PC-3 (cell line): ENCODE measurements at regions not wholly inside any gene's neighbourhood (a gene's known extent, or its start where the extent isn't known, plus 50 kb on each side); places are given as distances from the start of the nearest gene placed in this dataset.

ENCODE experiments used
- ATAC-seq: fragments of 200-7000 bp; cut with Tn5 transposase; 2 replicates; pipeline ENCODE4 v1.9.1; 2020; ENCODE audit warnings: mild to moderate bottlenecking, moderate library complexity
- BruUV-seq: library from RNA; stranded (reverse); fragments of 400-500 nt; replicated peaks from 2 replicates; lab custom pipeline; 2021; lab: Mats Ljungman, UMichigan
- CTCF ChIA-PET: fragments of 300-600 bp; sonication (Branson Sonifier 250); formaldehyde crosslinking; loops from one replicate; lab custom pipeline; 2022; ENCODE audit warnings: antibody characterized with exemption; lab: Charles Lee
- POLR2A ChIA-PET: fragments of 300-600 bp; sonication (Branson Sonifier 250); formaldehyde crosslinking; loops from one replicate; lab custom pipeline; 2022; ENCODE audit warnings: antibody characterized with exemption; ENCODE audit not compliant: unreplicated experiment; lab: Charles Lee
- DNase-seq: peaks from one replicate; pipeline ENCODE4 v3.0.0-alpha.2; 2015
- H2AFZ ChIP-seq: fragments of 300-600 bp; sonication (generic); 2 replicates; pipeline ENCODE4 v1.6.0; 2016; ENCODE audit warnings: antibody characterized with exemption, low read length
- H3F3A ChIP-seq: fragments of 300-600 bp; sonication (generic); one replicate; pipeline ENCODE4 v1.6.0; 2017; ENCODE audit warnings: antibody characterized with exemption, low read length, control low read depth, mild to moderate bottlenecking; ENCODE audit not compliant: unreplicated experiment
- H3K27ac ChIP-seq: fragments of 300-600 bp; sonication (generic); 2 replicates; pipeline ENCODE4 v1.5.1; 2016; ENCODE audit warnings: mild to moderate bottlenecking, low read length
- H3K27me3 ChIP-seq: fragments of 300-600 bp; sonication (generic); 2 replicates; pipeline ENCODE4 v1.6.1; 2016; ENCODE audit warnings: low read length, mixed read lengths
- H3K36me3 ChIP-seq: fragments of 300-600 bp; sonication (generic); 2 replicates; pipeline ENCODE4 v1.6.1; 2016; ENCODE audit warnings: low read depth, mixed run types, low read length, mixed read lengths
- H3K4me1 ChIP-seq: fragments of 300-600 bp; sonication (generic); 2 replicates; pipeline ENCODE4 v1.5.1; 2016; ENCODE audit warnings: low read length; ENCODE audit not compliant: insufficient read depth
- H3K4me2 ChIP-seq: fragments of 300-600 bp; sonication (generic); 2 replicates; pipeline ENCODE4 v1.6.0; 2016; ENCODE audit warnings: low read length
- H3K4me3 ChIP-seq: fragments of 300-600 bp; sonication (generic); 2 replicates; pipeline ENCODE4 v1.5.1; 2016; ENCODE audit warnings: mild to moderate bottlenecking, low read length, mixed read lengths
- H3K79me2 ChIP-seq: fragments of 300-600 bp; sonication (generic); 2 replicates; pipeline ENCODE4 v1.6.1; 2017; ENCODE audit warnings: low read length, mixed read lengths
- H3K9ac ChIP-seq: fragments of 300-600 bp; sonication (generic); 2 replicates; pipeline ENCODE4 v1.6.0; 2016; ENCODE audit warnings: mild to moderate bottlenecking, low read length
- H3K9me2 ChIP-seq: fragments of 300-600 bp; sonication (generic); replicated peaks from 2 replicates; pipeline ENCODE4 v1.6.1; 2016; ENCODE audit warnings: mixed run types, low read length, mixed read lengths
- H3K9me3 ChIP-seq: fragments of 300-600 bp; sonication (generic); 2 replicates; pipeline ENCODE4 v1.6.1; 2016; ENCODE audit warnings: low read length, mixed read lengths
- H4K20me1 ChIP-seq: fragments of 300-600 bp; sonication (generic); 2 replicates; pipeline ENCODE4 v1.6.1; 2016; ENCODE audit warnings: low read length, mixed read lengths
- CTCF ChIP-seq: fragments of 300-600 bp; sonication (generic); conservative IDR thresholded peaks from 2 replicates; pipeline ENCODE4 v1.5.1; 2017; ENCODE audit warnings: antibody characterized with exemption, low read depth, mild to moderate bottlenecking, low read length
- EZH2 ChIP-seq: fragments of 300-600 bp; sonication (generic); IDR thresholded peaks from one replicate; pipeline ENCODE4 v1.6.1; 2017; ENCODE audit warnings: antibody characterized with exemption, mild to moderate bottlenecking, low read length; ENCODE audit not compliant: unreplicated experiment
- EZH2phosphoT487 ChIP-seq: fragments of 300-600 bp; sonication (generic); IDR thresholded peaks from 2 replicates; pipeline ENCODE4 v1.6.1; 2018; ENCODE audit warnings: mild to moderate bottlenecking, antibody characterized with exemption, low read length, borderline replicate concordance
- intact Hi-C: fragments of 100-400 bp; cut with micrococcal nuclease; formaldehyde crosslinking; loops from 2 replicates; pipeline ENCODE4 v1.9.0; 2023

GRCh38 chr5:21680641-21681040 lies 1172.5 kb downstream of the CDH12 start:
- H3K27me3 ChIP-seq, result no peaks in the 10 kb centered on the region
- ATAC-seq (peak; percentile 55), DNase-seq (peak; percentile 75)
- peak overlapping the region; percentile 21; the same call in 1 of the 2 replicates for H3K4me3 ChIP-seq
- no peaks in the 10 kb centered on the region for H3K9me3 ChIP-seq
- peak overlapping the region; percentile 87 for H3K27ac ChIP-seq
- peak overlapping the region; percentile 69 for H3K4me2 ChIP-seq
- no peak overlapping the region for H2AFZ ChIP-seq
- peaks cover 6% of the 10 kb centered on the region for H3F3A ChIP-seq
- H3K9me2 ChIP-seq, result no peaks in the 10 kb centered on the region
- TF ChIP-seq CTCF, result no peak
- TF ChIP-seq EZH2, result no peak
- no peak for TF ChIP-seq EZH2phosphoT487
- H3K9ac ChIP-seq, result peak overlapping the region; percentile 36
- POLR2A ChIA-PET, result no interaction called here
- intact Hi-C loops, result loop anchor here (1.0 to 10.0 kb wide), 3 partner anchors 8 to 404 kb away; no protein-coding TSS in a partner anchor
- no peaks in the 10 kb centered on the region for H3K36me3 ChIP-seq
- BruUV-seq, result no TSS peak
- CTCF ChIA-PET, result no interaction called here
- no peaks in the 10 kb centered on the region for H3K79me2 ChIP-seq
- no peaks in the 10 kb centered on the region for H4K20me1 ChIP-seq
- H3K4me1 ChIP-seq, result peaks cover 36% of the 10 kb centered on the region

GRCh38 chr5:21680196-21680595 lies 1172.9 kb downstream of the CDH12 start:
- Histone ChIP-seq H3K27me3 (no peaks in the 10 kb centered on the region), H3K9me3 (no peaks in the 10 kb centered on the region), H3K27ac (peak overlapping the region; percentile 87), H3K36me3 (no peaks in the 10 kb centered on the region), H3K4me3 (no peak overlapping the region; the same call in 1 of the 2 replicates), H3K9ac (peak overlapping the region; percentile 36; the same call in 1 of the 2 replicates), H3K79me2 (no peaks in the 10 kb centered on the region), H4K20me1 (no peaks in the 10 kb centered on the region), H2AFZ (no peak overlapping the region), H3K9me2 (no peaks in the 10 kb centered on the region), H3K4me2 (peak overlapping the region; percentile 69), H3F3A (peaks cover 6% of the 10 kb centered on the region), H3K4me1 (peaks cover 31% of the 10 kb centered on the region)
- ATAC-seq, result peak; percentile 97
- POLR2A ChIA-PET, result no interaction called here
- TF ChIP-seq EZH2phosphoT487 (no peak), EZH2 (no peak), CTCF (no peak)
- BruUV-seq, result no TSS peak
- DNase-seq, result peak; percentile 96
- intact Hi-C loops, result loop anchor here (1.0 to 10.0 kb wide), 3 partner anchors 8 to 405 kb away; no protein-coding TSS in a partner anchor
- CTCF ChIA-PET, result no interaction called here

GRCh38 chr5:21678526-21678925 lies 1174.6 kb downstream of the CDH12 start:
- no peak for ATAC-seq
- no peak overlapping the region for H3K4me3 ChIP-seq
- POLR2A ChIA-PET, result interaction anchor here (0.7 kb wide), 1 partner anchor 106 kb away, joined by 3 read pairs; no protein-coding TSS in a partner anchor
- H3K9me3 ChIP-seq, result no peaks in the 10 kb centered on the region
- no peaks in the 10 kb centered on the region for H4K20me1 ChIP-seq
- no peak overlapping the region for H2AFZ ChIP-seq
- DNase-seq, result no peak
- peaks cover 42% of the 10 kb centered on the region for H3K4me1 ChIP-seq
- H3K79me2 ChIP-seq, result no peaks in the 10 kb centered on the region
- H3F3A ChIP-seq, result peaks cover 6% of the 10 kb centered on the region
- H3K27me3 ChIP-seq, result no peaks in the 10 kb centered on the region
- no peak for TF ChIP-seq EZH2
- TF ChIP-seq EZH2phosphoT487, result no peak
- TF ChIP-seq CTCF, result no peak
- no peaks in the 10 kb centered on the region for H3K36me3 ChIP-seq
- intact Hi-C loops, result no loop called here
- H3K4me2 ChIP-seq, result no peak overlapping the region
- no peaks in the 10 kb centered on the region for H3K9me2 ChIP-seq
- no peak overlapping the region for H3K27ac ChIP-seq
- no peak overlapping the region for H3K9ac ChIP-seq
- no TSS peak for BruUV-seq
- CTCF ChIA-PET, result no interaction called here
